ENCODE measurements at regions not wholly inside any gene's neighbourhood (a gene's known extent, or its start where the extent isn't known, plus 50 kb on each side); places are given as distances from the start of the nearest gene placed in this dataset.

DNA sequence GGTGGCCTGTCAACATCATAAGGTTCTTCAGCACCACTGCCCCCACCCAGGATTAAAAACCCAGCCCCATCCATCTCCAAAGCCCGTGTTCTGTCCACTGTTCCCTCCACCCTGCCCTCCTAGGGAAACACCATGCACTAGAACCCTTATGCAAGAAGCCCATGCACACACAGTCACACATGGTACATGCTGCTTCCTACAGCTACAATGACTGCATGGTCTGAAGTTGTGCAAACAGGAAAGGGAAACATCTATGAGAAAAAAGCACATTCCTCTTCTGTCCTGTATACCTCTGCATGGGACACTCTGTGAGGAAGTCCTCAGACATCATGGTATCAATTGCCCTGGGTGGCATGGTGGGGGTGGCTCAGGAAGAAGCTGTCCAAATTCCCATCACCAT is 108.6 kb upstream of the MRPS22 start:
- TF ChIP-seq GATA2 (IDR thresholded peaks at IDR 0.05; ENCODE audit: low read depth, low read length) (no peak), GATA3 (IDR thresholded peaks at IDR 0.05; ENCODE audit: low read depth, low read length) (no peak)

Measured in SH-SY5Y (cell line).